ENCODE measurements at regions not wholly inside any gene's neighbourhood (a gene's known extent, or its start where the extent isn't known, plus 50 kb on each side); places are given as distances from the start of the nearest gene placed in this dataset.
"Not testable (repeated sequence)": the region's sequence is repeated elsewhere in the genome, so short reads cannot be mapped to it uniquely, and the experiment has no call there.

DNA sequence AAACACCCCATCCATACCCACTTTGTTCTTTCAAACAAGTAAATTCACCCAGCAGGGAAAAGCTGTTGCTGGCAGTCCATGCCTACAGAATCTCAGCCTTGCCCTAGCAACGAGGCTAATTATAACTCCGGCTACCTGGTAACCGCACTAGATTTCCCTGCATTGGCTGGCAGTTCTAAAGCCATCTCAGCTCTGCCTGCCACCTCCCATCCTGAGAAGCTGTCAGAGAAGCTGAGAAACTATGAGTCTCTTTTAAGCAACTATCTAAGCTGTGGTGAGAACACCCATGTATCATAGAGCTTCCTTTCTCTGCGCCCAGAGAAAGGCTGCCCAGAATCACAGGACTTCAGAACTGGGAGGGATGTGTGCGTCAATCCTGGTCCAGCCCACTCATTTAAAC, 126.5 kb upstream of the NBPF9 start:
- not testable (repeated sequence) for DNase-seq (ENCODE audit: low read depth)

DNA sequence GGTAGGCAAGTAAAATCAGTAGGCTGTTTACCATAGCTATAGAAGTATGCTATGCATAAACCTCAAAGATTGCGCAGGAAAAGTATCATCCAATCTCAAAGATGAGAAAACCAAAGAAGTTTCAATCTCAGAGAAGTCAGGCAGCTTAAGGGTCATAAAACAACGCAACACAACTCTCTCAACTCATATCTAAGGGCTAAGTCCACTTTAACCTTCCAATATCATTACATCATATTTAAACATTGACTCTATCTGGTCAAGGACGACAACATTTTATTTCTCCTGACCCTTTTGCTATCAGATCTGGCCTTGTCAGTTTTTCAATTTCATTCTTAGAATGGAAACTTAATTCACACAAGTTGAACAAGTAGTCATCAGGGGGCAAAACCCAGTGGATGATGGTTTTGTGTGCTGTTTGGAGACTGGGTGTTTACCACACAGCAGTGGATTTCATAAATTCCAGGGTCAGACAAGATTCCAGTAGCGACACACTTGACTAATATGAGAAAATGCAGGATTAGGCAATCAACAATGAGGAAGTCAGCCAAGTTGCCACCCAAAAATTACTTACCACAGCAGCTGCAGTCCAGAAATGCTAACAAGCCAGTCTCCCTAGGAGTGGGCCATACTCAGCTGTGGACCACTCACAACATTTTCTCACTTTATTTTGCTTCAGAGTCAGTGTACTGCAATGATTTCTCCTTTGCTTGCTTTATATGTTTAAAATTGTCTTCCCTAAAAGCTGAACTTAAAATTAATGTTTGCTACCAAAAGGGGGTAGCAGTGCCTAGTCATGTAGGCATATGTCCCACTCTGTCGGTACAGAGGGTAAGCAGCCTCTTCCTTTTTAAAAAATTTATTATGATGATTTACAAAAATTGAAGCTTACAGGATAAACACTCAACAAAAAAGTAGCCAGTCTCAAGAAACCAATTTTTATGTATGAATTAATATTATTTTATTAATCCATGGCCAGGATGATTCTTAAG, 131.9 kb upstream of the NBPF9 start:
- DNase-seq (ENCODE audit: low read depth): not testable (repeated sequence)

DNA sequence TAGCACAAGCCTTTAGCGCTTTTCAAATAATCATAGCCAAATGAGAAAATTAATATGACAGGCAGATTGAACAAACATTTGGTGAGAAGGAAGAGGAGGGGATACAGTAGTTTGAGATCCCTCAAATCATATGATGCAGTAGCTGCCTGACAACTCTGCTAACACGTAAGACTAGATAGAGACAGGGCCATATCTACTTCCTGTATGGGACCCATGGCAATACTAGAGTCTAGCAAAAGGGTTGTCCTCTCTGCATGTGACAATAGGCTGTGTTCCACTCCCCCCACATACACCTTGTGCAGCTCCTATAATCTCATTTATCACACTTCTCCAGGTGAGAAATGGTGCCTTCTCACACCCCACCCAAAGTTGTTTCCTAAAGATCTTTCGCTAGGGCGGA, 134.2 kb upstream of the NBPF9 start:
- not testable (repeated sequence) for DNase-seq (ENCODE audit: low read depth)

DNA sequence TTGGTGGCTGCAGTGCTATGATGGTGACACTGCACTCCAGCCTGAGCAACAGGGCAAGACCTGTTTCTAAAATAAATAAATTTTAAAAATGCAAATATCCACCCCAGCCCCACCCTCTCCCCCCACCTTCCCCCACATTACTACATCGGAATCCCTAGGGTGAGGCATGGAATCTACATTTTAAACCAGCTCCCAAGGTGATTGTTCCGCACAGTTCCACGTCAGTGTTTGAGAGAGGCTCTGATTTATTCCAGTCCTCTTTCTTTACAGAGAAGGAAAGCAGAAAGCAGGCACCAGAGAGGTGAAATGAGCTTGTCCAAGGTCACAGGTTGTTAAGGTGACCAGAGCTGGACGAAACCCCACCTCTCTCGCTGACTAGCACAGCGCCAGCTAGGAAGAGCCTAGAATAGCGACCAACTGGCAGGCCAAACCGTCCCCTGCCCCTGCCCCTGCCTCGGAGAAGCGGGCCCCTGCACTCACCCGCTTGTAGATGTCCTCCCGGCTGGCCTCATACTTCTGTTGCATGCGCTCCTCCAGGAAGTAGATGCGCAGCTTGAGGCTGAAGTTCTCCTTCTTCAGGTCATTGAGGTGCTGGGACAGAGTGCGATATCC, 136.7 kb upstream of the NBPF9 start:
- not testable (repeated sequence) for DNase-seq (ENCODE audit: low read depth)

DNA sequence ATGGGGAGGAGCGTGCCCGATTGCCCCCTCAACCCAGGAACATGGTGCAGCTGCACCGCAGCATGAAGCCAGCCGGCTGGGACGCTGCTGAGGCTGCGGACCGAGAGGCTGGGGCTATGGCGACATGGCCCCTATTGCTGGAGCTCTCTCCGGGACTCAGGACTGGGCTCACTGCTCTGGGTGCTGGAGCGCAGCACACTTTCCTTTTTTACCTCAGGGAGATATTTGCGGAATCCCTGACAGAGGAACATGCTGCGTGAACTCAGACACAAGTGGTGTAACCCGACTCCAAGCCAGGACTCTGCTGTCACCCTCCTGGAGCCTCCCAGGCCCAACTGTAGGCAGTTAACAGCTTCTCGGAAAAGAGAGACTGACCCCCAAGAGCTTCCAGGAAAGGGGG, 137.2 kb upstream of the NBPF9 start:
- not testable (repeated sequence) for DNase-seq (ENCODE audit: low read depth)

DNA sequence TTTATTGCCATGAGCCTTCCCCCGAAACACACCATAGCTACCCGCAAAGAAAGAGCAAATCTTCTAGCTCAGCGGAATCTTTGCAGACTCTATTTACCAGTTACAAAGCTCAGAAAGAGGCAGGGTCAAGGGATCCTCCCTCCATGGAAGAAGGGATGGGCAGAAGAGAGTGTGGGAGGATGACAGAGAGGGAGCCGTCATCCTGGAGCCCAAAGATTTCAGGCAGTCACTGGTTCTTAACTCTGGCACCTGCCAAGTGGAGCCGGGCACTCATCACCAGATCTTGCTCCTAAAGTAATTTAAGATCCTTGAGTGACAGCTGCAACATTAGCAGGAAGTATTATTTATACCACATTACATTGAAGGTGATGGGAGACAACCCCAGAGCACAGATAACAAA, 137.9 kb upstream of the NBPF9 start:
- not testable (repeated sequence) for DNase-seq (ENCODE audit: low read depth)

DNA sequence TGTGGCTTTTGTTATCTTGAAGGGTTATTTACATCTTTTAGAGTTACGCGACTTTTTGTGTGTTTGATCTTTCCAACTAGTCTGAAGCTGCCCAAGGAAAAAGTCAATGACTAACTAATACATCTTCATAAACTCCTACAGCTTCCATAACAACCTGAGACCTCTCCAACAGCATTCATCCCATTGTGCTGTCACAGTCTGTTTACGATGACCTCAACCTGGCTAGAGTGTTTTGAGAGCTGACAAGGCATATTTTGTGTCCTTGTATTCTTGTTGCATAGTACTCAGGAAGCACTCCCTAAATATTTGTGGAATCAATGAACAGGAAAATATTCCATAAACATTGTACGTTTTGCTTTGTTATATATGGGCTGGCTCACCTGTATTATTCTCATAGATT, 140.2 kb upstream of the NBPF9 start:
- not testable (repeated sequence) for DNase-seq (ENCODE audit: low read depth)

DNA sequence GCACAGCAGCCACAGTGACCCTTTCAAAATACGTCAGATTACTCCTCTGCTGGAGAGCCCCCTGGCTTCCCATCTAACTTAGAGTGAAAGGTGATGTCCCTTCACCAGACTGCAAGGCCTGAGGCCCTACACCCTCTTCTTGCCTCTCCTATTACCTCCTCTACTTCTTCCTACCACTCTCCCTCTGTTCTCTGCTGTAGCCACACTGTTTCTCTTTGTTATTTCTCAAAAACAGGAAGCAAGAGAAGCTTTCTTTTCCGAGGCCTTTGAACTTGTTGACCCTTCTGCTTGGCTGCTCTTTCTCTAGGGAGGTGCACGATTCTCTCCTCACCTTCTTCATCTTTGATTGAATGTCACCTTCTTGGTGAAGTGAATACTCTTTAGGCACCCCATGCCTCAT, 141.3 kb upstream of the NBPF9 start:
- not testable (repeated sequence) for DNase-seq (ENCODE audit: low read depth)

DNA sequence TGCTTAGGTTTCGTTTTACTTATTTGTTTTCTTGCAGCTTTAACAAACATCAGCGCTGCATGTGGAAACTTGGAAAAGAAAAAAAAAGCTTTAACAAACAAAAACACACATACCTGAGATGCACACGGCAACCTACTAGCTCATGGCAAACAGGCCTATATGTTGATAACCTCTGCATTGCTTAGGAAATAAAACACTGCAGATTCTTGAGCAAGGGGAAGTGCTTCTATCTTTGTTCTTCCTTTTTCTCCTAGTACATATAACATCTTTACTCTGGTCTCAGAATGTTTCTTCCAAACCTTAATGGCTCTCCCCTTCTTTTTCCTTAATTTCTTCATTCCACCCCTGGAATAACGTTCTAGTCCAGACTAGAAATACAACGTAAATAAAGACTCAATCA, 142.9 kb upstream of the NBPF9 start:
- DNase-seq (ENCODE audit: low read depth): not testable (repeated sequence)

DNA sequence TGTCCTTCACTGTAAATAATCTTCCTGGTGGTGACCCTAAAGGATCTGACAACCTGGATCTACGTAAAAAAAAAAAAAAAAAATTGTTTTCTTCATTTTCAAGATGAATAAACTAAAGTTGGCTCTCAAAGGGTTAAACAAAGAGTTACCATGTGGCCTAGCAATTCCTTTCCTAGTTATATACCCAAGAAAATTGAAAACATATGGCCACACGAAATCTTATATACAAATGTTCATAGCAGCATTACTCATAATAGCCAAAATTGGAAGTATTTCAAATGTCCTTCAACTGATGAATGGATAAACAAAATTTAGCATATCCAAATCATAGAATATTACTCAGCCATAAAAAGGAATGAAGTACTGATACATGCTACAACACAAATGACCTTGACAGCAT, 145.3 kb upstream of the NBPF9 start:
- DNase-seq (ENCODE audit: low read depth): not testable (repeated sequence)

DNA sequence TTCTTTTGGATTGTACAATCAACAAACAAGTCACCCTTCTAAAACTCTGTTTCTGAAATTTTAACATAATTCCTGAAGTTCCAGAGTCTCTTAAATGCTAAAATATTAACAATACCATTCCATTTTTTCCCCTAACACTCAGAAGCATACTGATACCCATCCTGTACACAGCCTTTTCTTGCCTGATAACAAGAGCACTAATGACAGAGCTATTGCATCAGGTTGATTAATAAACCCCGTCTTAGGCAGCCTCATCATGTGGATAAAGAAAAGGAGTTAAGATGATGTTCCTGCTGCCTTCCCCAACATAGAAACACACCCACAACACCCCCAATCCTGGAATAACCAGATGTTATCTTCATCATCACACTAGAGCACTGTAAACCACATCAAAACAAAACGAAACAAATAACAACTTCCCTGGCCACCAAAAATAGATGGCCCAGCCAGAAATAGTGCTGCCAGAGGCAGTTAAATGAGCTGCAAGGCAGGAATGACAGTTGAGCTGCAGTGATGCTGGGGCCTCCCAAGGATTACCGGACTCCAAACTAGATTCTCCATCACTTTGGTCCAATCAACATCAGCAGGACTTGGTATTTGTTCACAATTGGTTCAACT, 146.6 kb upstream of the NBPF9 start:
- DNase-seq (ENCODE audit: low read depth): not testable (repeated sequence)

DNA sequence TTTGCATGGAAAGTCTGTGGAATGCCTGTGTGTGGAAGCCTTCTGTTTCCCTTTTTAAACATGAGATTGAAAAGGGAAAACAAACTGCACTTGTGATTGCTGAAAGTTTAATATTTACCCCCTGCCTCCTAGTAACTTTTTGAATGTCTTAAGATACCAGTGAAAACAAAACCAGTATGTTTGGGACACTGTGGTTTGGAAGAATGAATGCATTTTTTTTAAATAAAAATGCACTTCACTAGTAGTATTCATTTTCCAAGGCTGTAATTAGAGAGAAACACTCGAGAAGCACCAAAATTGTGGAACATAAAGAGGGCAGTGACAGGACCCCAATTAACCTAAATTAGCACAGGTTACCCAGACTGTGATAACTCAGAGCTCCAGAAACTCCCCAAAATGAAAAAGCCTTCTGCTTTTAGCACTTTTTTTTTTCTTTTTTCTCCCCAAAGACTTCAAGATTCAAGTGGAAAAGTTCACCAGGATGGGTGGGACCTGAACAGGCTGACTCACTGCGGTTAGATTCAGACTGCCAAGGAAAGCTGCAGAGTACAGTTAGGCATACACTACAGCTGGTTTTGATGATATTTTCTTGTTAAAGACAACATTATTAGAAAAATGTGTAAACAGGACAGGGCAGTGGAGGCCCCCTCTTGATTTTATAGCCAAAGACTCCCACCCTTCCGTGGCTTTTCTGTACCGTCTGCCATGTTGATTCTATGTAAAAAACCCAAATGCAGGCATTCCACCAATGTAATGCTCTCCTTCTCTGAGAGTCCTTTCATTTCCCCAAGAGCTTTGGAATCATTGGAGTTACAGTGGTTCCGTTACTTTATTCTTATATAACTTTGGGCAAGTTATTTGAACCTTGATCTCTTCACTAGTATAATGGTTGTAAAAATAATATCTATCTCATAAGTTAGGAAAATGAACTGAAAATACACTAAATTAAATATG, 151.8 kb upstream of the NBPF9 start:
- DNase-seq (ENCODE audit: low read depth): not testable (repeated sequence)

DNA sequence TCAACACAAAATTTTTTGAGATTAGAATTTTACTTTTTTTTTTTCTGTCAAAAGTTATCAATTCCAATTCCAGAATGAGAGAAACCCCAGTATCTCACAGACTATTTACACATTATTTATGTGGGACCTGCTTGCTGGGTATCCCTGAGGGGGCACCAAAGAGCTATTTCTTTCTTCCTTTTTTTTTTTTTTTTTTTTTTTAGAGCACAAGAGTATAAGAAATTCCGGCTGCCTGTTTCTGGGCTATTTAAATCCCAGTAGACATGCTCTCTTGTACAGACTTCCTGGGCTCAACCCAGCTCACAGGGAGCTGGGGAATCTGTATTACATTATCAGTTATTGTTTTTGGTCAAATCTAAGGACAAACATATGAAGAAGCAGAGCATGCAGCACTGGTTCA, 156.9 kb upstream of the NBPF9 start:
- DNase-seq (ENCODE audit: low read depth): not testable (repeated sequence)

DNA sequence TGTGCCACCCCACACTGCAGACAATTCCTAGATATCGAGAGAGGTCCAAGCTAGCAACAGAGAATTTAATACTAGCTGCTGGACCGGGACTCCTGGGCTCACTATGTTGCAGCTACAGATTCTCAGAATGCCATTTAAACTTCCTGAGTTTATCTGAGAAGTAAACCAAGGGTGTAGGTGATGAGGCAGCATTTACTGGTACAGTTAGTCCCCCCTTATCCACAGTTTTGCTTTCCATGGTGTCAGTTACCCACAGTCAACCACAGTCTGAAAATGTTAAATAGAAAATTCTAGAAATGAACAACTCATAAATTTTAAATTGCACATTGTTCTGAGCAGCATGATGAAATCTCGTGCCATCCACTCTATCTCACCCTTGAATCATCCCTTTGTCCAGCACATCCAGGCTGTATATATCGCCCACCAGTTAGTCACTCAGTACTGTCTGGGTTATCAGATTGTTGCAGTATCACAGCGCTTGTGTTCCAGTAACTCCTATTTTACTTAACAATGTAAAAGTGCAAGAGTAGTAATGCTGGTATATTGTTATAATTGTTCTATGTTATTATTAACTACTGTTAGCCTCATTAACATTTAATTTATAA, 157.5 kb upstream of the NBPF9 start:
- DNase-seq (ENCODE audit: low read depth): not testable (repeated sequence)

DNA sequence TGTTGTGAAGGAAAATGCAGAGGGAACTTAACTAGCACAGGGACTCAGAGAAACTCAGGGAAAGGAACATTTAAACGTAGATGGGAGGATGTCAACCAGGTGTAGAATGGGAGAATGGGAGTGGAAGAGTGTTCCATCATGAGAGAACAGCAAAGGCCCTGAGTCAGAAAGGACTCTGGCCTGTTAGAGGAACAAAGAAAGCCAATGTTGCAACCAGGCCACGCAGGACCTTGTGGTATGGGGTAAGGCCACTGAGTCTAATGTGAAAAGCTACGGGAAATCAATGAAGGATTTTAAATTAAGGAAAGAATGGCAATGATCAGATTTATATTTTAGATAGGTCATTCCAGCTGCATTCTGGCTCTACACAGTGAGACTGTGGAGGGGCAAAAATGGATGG, 163.9 kb upstream of the NBPF9 start:
- DNase-seq (ENCODE audit: low read depth): not testable (repeated sequence)

DNA sequence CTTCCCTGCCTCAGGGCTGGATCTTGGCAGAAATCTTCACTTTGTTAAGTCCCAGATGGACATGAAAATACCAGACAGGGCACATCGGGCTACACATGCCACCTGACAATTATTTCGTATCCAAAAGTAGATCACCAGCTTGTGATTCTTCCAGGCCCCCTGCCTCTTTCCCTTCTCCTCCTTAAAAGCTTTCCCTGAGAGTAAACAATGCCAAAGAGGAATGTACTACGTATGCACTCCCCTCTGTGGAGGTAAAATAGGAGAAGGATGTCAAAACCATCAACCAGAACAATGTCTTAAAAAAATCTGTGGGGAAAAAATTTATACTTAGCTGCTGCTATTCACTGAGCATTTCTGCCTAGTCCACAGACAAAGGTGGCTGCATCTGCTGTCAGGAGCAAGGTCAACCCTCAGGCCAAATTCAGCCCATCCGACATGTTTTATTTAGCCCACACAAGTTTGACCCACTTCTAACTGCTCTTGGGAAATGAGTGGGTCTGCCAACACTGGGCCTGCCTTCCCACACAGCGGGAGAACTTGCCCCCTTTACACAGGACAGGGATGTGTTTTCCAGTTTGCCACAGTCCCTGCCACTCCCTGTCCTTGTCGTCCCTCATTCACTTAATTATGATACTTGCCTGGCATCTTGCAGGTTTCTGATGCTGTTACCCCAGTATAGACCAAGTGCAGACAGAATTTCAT, 165.8 kb upstream of the NBPF9 start:
- DNase-seq (ENCODE audit: low read depth): not testable (repeated sequence)

DNA sequence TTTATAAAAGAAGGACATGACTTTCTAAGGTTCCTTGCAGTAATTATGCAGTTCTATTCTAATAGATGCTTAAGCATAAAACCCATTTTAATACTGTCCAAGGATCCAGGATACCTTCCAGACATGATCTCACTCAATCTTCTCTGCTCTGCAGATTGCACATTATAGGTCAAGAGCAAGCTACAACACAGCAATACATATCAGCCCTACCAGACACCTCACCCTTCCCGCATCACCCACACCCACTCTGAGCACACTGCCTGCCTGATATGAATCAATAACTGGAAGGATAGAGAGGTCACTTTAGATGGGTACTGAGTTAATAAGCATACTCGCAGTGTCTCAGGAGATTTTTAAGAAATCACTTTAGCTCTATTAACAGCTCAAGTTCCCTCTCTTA, 166.5 kb upstream of the NBPF9 start:
- DNase-seq (ENCODE audit: low read depth): not testable (repeated sequence)

DNA sequence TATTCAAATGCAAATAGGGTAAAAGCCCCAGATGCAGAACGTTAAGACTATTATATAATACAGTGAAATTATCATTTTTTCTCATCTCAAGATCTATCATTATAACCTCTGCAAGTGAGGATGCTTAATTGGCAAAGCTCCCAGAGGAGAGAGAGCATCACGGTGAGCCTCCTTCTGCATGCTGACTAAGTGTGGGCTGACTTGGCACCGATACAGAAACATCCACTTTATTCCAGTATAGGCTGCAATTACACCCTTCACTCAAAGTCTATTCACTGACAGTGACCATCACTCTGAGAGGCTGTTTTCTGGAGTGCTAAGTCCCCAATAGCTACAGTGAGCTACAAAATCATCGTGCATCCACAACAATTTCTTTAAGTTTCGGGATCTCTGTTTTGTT, 171.1 kb upstream of the NBPF9 start:
- DNase-seq (ENCODE audit: low read depth): not testable (repeated sequence)

DNA sequence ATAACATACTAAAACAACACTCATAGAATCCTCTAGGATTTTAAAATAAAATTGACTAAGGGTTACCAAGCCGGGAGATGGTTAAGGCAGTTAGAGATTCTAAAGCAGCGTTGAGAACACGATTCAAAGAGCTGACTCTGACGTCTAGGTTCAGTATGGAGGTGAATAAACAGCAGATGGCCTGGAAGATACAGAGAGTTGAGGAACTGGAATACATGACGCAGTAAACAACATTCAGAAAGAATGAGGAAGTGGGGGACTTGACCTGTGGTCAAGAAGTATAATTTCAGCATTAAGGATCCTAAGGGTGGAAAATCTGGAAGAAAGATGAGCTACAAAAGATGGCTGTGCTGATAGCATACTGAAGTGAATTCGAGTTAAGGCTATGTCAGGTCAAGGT, 172.5 kb upstream of the NBPF9 start:
- DNase-seq (ENCODE audit: low read depth): not testable (repeated sequence)

DNA sequence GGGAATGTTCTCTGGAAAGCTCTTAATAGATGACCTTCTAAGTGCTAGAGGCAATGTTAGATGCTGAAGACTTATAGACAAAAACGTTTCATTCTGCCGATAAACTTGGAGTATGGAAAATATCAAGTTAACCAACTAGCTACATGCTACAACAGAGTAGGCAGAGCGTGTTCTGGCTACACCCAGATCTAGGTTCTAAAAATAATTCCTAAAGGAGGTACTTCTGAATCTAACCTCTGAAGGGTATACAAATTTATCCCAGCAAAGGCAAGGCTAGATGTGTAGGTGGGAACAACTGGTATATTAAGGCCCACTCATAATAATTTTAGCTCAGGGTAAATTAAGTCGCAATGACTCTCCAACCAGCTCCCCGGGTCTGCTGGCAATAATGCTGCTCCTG, 173.1 kb upstream of the NBPF9 start:
- not testable (repeated sequence) for DNase-seq (ENCODE audit: low read depth)
